GM12878 (cell line): ENCODE measurements at regions not wholly inside any gene's neighbourhood (a gene's known extent, or its start where the extent isn't known, plus 50 kb on each side); places are given as distances from the start of the nearest gene placed in this dataset.

ENCODE experiments used
- ATAC-seq: fragments of 200-7000 bp; cut with Tn5 transposase; 3 replicates; pipeline ENCODE4 v1.9.1; 2020; ENCODE audit warnings: mild to moderate bottlenecking, moderate library complexity
- BruUV-seq: library from RNA; stranded (reverse); fragments of 400-500 nt; replicated peaks from 2 replicates; lab custom pipeline; 2021; lab: Mats Ljungman, UMichigan
- CTCF ChIA-PET: fragments of 300-600 bp; sonication (Branson Sonifier 250); formaldehyde crosslinking; extraction: SDS; loops from one replicate; lab custom pipeline; 2021; ENCODE audit warnings: inconsistent platforms; lab: Yijun Ruan, JAX
- POLR2A ChIA-PET: fragments of 350-600 bp; formaldehyde crosslinking; extraction: SDS; loops from one replicate; lab custom pipeline; 2021; ENCODE audit warnings: inconsistent platforms; lab: Charles Lee
- RAD21 ChIA-PET: fragments of 300-600 bp; sonication (Branson Sonifier 250); formaldehyde crosslinking; loops from one replicate; lab custom pipeline; 2023; ENCODE audit warnings: antibody characterized with exemption; ENCODE audit not compliant: unreplicated experiment; lab: Charles Lee
- SMC1A ChIA-PET: fragments of 300-600 bp; sonication (Branson Sonifier 250); formaldehyde crosslinking; loops from one replicate; lab custom pipeline; 2023; ENCODE audit not compliant: unreplicated experiment, uncharacterized antibody; lab: Charles Lee
- DNase-seq: peaks from one replicate; pipeline ENCODE4 v3.0.0-alpha.2; 2011; ENCODE audit warnings: low read depth, low spot score
- FAIRE-seq: peaks from 3 replicates; lab custom pipeline; 2011; peaks lifted over from hg19 to GRCh38; lab: Jason Lieb, UNC
- H2AFZ ChIP-seq: 2 replicates; pipeline ENCODE4 v1.6.0; 2011; ENCODE audit warnings: low read depth, low read length, control low read depth; ENCODE audit not compliant: control insufficient read depth
- H3K27ac ChIP-seq: 2 replicates; pipeline ENCODE4 v1.5.1; 2011; ENCODE audit warnings: control low read depth; ENCODE audit not compliant: control insufficient read depth, insufficient read depth
- H3K27me3 ChIP-seq, 2 experiments: replicated peaks in 1 of 2; 2 replicates each; pipeline versions ENCODE4 v1.6.0 to v1.6.1; 2011; ENCODE audit warnings: low read length in 1 of 2; ENCODE audit not compliant: control insufficient read depth in 2 of 2, insufficient read depth in 2 of 2
- H3K36me3 ChIP-seq, 2 experiments: 2 replicates each; pipeline ENCODE4 v1.5.1; 2011; ENCODE audit warnings: low read length in 1 of 2; ENCODE audit not compliant: control insufficient read depth in 2 of 2, insufficient read depth in 2 of 2
- H3K4me1 ChIP-seq: 2 replicates; pipeline ENCODE4 v1.6.1; 2011; ENCODE audit warnings: mild to moderate bottlenecking, low read length, moderate library complexity, mixed read lengths; ENCODE audit not compliant: control insufficient read depth, insufficient read depth
- H3K4me2 ChIP-seq: 2 replicates; pipeline ENCODE4 v1.6.0; 2011; ENCODE audit warnings: control low read depth; ENCODE audit not compliant: control insufficient read depth, insufficient read depth
- H3K4me3 ChIP-seq: fragments of 200-600 bp; sonication (generic); 2 replicates; pipeline ENCODE4 v1.5.1; 2016
- H3K79me2 ChIP-seq: 2 replicates; pipeline ENCODE4 v1.6.0; 2011; ENCODE audit warnings: low read length; ENCODE audit not compliant: control insufficient read depth, insufficient read depth
- H3K9ac ChIP-seq: 2 replicates; pipeline ENCODE4 v1.8.0; 2011; ENCODE audit warnings: low read length, control low read depth, mixed read lengths; ENCODE audit not compliant: control insufficient read depth, insufficient read depth
- H3K9me3 ChIP-seq: replicated peaks from 3 replicates; pipeline ENCODE4 v1.5.1; 2011; ENCODE audit warnings: mild to moderate bottlenecking, low read length; ENCODE audit not compliant: control insufficient read depth, insufficient read depth
- H4K20me1 ChIP-seq: 2 replicates; pipeline ENCODE4 v1.6.0; 2011; ENCODE audit not compliant: control insufficient read depth, insufficient read depth
- ATF2 ChIP-seq: IDR thresholded peaks from 2 replicates; pipeline ENCODE4 v1.6.1; 2012; ENCODE audit warnings: low read length, inconsistent platforms
- BCL11A ChIP-seq: IDR thresholded peaks from 2 replicates; pipeline ENCODE4 v1.6.1; 2011; ENCODE audit warnings: low read depth, low read length
- HSF1 ChIP-seq: fragments of 150-350 bp; IDR thresholded peaks from 2 replicates; pipeline ENCODE4 v1.6.1; 2014; ENCODE audit warnings: mild to moderate bottlenecking, low read depth, low read length
- JUND ChIP-seq: IDR thresholded peaks from 2 replicates; pipeline ENCODE4 v1.6.1; 2012; ENCODE audit warnings: low read depth, mild to moderate bottlenecking, low read length, improper control_type of control experiment, moderate library complexity
- KLF5 ChIP-seq: fragments of 450-650 bp; IDR thresholded peaks from 2 replicates; pipeline ENCODE4 v1.6.1; 2014; ENCODE audit warnings: mild to moderate bottlenecking; ENCODE audit not compliant: partially characterized antibody
- RCOR1 ChIP-seq: conservative IDR thresholded peaks from 2 replicates; pipeline ENCODE4 v1.6.1; 2012; ENCODE audit warnings: low read depth, low read length, improper control_type of control experiment
- RFX5 ChIP-seq: IDR thresholded peaks from 2 replicates; pipeline ENCODE4 v1.6.1; 2011; ENCODE audit warnings: low read depth, low read length, improper control_type of control experiment
- RUNX3 ChIP-seq: IDR thresholded peaks from 2 replicates; pipeline ENCODE4 v1.6.1; 2012; ENCODE audit warnings: low read length, inconsistent platforms
- SMAD1 ChIP-seq: fragments of 450-650 bp; IDR thresholded peaks from 2 replicates; pipeline ENCODE4 v1.6.1; 2018; ENCODE audit warnings: mild to moderate bottlenecking, low read depth; ENCODE audit not compliant: partially characterized antibody
- SPI1 ChIP-seq: IDR thresholded peaks from 2 replicates; pipeline ENCODE4 v1.6.1; 2011; ENCODE audit warnings: low read depth, mild to moderate bottlenecking, low read length, moderate library complexity, borderline replicate concordance; ENCODE audit not compliant: insufficient read depth
- ZBTB11 ChIP-seq: fragments of 450-650 bp; formaldehyde crosslinking; IDR thresholded peaks from 2 replicates; pipeline ENCODE4 v1.5.0; 2022; ENCODE audit warnings: mild to moderate bottlenecking, missing genetic modification characterization
- ZBTB4 ChIP-seq: fragments of 450-650 bp; formaldehyde crosslinking; IDR thresholded peaks from 2 replicates; pipeline ENCODE4 v1.4.0; 2022; ENCODE audit warnings: mild to moderate bottlenecking, moderate library complexity
- ZZZ3 ChIP-seq: IDR thresholded peaks from 2 replicates; pipeline ENCODE4 v1.6.1; 2011; ENCODE audit warnings: low read depth; ENCODE audit not compliant: control insufficient read depth, insufficient read length
- WGBS: methylation state at CpG from one replicate; pipeline ENCODE4 v1.1.6; 2016; ENCODE audit warnings: low lambda C conversion rate; ENCODE audit not compliant: insufficient replicate concordance, insufficient coverage; ENCODE audit errors: missing lambda C conversion rate; 5-methylcytosine and 5-hydroxymethylcytosine counted together
- in situ Hi-C: fragments of 300-500 bp; cut with MboI; formaldehyde crosslinking; loops from 9 replicates; pipeline ENCODE4 v1.14.3; 2018; ENCODE audit warnings: mixed read lengths
- intact Hi-C: fragments of 100-400 bp; cut with micrococcal nuclease; formaldehyde crosslinking; loops from one replicate; pipeline ENCODE4 v1.14.2; 2022; ENCODE audit not compliant: unreplicated experiment

GRCh38 chr3:191631496-191631895 is 170.5 kb downstream of the PYDC2 start (continued):
- TF ChIP-seq ZBTB11 (CRISPR knock-in tag) (no peak), HSF1 (no peak)

GRCh38 chr3:191634902-191635301 is 173.9 kb downstream of the PYDC2 start:
- Histone ChIP-seq H4K20me1 (no peaks in the 10 kb centered on the region), H3K4me2 (no peak overlapping the region), H3K4me1 (no peaks in the 10 kb centered on the region), H3K4me3 (no peak overlapping the region), H3K27me3 (no peaks in the 10 kb centered on the region), H3K9ac (no peak overlapping the region), H3K9me3 (no peaks in the 10 kb centered on the region), H3K79me2 (no peaks in the 10 kb centered on the region), H2AFZ (no peak overlapping the region), H3K36me3 (no peaks in the 10 kb centered on the region), H3K27ac (no peak overlapping the region)
- ChIA-PET CTCF (no interaction called here), SMC1A (interaction anchor here (1.5 kb wide), 1 partner anchor 214 kb away, joined by 3 read pairs; no protein-coding TSS in a partner anchor), RAD21 (no interaction called here), POLR2A (no interaction called here)
- 5% methylated on average over 1 of the region's 1 CpG for WGBS
- intact Hi-C loops = no loop called here
- no TSS peak for BruUV-seq
- ATAC-seq = no peak
- TF ChIP-seq BCL11A (no peak), ZBTB4 (CRISPR knock-in tag) (no peak), RCOR1 (no peak), SMAD1 (no peak), ATF2 (no peak), KLF5 (no peak), JUND (no peak), RUNX3 (no peak), SPI1 (no peak), RFX5 (no peak), ZZZ3 (no peak)
- DNase-seq = no peak
- FAIRE-seq = no peak
- in situ Hi-C loops = no loop called here
